HG03139 (cell line): ENCODE measurements at regions not wholly inside any gene's neighbourhood (a gene's known extent, or its start where the extent isn't known, plus 50 kb on each side); places are given as distances from the start of the nearest gene placed in this dataset.

ENCODE experiments used
- ATAC-seq: cut with Tn5 transposase; IDR thresholded peaks from one replicate; pipeline ENCODE4 v1.9.1; 2021; ENCODE audit not compliant: unreplicated experiment

GRCh38 chr14:35989736-35990135 lies 163.6 kb downstream of the BRMS1L start:
- no peak for ATAC-seq

DNA sequence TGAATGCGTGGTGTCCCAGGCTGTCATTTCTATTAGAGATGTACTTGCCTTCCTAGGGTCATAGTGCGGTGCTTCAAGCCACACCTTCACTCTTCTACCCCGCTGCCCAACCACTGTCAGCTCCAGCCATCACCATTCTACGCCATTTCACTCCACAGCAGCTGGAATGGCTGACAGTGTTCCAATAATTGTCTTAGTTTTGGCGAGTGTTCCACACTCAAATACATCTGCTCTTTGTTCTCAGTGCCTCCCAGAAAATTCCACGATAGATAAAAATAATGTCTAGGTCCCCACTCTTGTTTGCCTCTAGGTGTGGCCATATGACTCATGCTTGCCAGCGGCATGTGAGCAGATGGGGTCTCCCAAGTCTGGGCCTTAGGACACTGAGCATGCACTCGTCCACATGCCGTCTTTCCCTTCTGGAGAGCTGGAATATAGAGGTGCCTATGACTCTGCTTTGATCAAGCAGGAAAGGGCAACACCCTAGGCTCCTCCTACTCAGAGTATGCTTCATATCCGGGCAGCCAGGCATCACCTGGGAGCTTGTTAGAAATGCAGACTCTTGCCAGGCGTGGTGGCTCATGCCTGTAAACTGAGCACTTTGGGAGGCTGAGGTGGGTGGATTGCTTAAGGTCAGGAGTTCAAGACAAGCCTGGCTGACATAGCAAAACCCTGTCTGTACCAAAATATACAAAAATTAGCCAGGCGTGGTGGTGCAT lies 163.0 kb downstream of the BRMS1L start:
- no peak for ATAC-seq

- ATAC-seq = no peak
Observed at GRCh38 chr14:35988550-35988949, 162.4 kb downstream of the BRMS1L start.

GRCh38 chr14:35987731-35988130 lies 161.6 kb downstream of the BRMS1L start:
- no peak for ATAC-seq

DNA sequence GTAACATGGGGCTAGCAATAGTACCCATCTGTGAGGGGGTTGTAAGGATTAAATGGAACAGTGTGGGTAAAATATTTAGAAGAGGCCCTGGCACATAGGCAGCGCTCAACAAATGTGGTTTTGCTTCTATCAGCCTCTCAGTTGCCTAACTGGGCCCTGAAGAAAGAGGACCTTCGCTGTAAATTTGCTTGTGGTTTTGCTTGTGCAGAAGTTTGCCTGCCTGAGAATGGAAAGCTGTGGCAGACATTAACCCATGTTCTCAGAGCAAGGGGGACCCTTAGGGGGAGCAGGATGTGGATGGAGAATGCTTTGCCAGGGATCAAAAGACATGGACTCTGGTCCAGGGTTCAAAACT lies 160.1 kb downstream of the BRMS1L start:
- ATAC-seq = no peak

GRCh38 chr14:35985474-35986218 lies 159.5 kb downstream of the BRMS1L start:
- no peak for ATAC-seq

DNA sequence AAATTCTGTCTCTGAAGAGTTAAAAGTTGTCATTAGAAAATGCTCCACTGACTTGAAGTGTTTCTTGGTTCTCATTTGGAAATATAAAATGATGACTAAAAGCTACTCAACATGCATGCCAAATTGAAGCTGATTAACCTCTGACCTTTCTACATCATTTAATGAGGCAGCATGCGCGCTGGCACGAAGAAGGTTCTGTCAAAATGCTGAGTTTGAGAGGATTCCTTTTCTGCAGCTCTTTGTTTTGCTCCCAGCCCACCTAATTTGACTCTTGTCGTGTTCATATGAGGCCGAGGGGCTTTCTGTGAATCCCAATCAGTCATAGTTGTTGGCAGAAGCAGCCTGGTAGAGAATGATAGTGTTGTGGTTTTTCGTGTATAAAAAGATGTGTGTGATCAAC lies 153.4 kb downstream of the BRMS1L start:
- no peak for ATAC-seq

DNA sequence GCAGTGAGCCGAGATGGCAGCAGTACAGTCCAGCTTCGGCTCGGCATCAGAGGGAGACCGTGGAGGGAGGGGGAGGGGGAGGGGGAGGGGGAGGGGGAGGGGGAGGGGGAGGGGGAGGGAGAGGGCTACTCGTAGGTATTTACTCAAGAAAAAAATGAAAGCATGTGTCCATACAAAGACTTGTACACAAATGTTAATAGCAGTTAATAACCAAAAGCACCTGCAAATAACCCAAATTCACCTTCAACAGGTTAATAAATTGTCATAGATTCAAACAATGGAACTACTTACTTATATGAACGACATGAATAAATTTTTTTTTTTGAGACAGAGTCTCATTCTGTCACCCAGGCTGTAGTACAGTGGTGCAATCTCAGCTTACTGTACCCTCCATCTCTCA lies 152.4 kb downstream of the BRMS1L start:
- ATAC-seq = no peak

- ATAC-seq = no peak
Observed at GRCh38 chr14:35975814-35976213, 149.7 kb downstream of the BRMS1L start.

DNA sequence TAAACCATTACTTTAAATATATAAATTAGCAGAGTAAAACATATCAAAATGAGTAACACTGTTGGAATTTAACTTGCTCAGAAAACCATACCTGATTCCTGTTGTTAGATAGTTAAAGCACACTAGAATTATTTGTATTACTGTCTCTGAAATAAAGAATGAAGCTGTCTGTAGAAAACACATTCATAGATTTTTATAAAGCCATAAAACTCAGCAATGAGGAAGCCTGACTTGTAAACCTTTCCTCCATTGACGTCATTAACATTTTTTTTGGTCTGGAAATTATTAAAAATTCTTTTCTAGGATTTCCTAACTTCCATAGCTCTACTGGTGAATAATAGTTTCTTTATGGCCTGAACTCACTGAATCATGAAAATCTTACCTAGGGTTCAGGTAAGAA lies 147.6 kb downstream of the BRMS1L start:
- ATAC-seq = no peak

DNA sequence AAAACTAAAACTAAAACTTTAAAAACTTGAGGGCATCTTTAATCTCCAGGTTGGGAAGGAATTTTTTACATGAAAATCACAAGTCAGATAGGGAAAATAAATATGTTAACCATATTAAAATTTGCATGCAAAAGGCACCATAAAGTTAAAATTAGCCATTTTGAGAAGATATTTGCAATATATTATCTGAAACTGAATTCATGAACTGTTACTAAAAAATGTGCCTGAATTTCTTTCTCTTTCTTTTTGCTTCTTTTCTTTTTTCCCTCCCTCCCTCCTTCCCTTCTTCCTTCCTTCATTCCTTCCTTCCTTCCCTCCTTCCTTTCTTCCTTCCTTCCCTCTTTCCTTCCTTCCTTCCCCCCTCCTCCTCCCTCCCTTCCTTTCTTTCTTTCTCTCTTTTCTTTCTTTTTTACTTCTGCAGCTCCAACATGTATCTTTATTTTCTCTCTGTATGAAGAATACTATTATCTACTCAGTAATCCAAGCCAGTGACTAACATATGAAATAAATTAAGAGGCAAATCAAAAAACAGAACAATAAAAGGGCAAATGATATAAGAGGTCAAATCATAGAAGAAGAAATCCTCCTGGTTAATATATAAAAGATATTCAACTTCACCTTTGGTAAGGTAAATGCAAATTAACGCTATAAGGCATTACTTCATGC lies 146.0 kb downstream of the BRMS1L start:
- ATAC-seq = no peak

- no peak for ATAC-seq
Observed at GRCh38 chr14:35969310-35969709, 143.2 kb downstream of the BRMS1L start.

DNA sequence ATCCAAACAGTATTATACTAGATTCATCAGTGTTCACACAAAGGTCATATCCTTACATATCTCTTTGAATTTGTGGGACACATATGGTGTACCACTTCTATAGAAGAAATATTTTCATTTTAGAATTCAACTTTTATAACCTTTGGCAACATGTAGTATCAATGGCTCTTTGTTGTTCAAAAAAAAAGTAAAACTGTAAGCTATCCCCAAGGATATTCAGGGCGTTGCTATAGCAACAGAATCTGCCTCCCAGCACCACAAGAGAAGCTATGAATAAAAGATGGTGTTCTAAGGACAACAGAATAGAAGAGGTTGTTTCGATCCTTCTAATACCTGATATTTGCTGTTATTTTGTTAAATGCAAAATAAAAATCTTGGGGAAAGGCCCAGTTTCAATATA lies 139.3 kb downstream of the BRMS1L start:
- ATAC-seq = no peak

GRCh38 chr14:35964697-35965286 lies 138.7 kb downstream of the BRMS1L start:
- no peak for ATAC-seq

GRCh38 chr14:35963209-35963608 lies 137.1 kb downstream of the BRMS1L start:
- peak; percentile 67 for ATAC-seq

GRCh38 chr14:35961697-35962274 lies 135.6 kb downstream of the BRMS1L start:
- ATAC-seq = no peak

GRCh38 chr14:35959835-35960234 lies 133.7 kb downstream of the BRMS1L start:
- ATAC-seq = no peak

GRCh38 chr14:35958499-35958898 lies 132.4 kb downstream of the BRMS1L start:
- ATAC-seq = no peak

DNA sequence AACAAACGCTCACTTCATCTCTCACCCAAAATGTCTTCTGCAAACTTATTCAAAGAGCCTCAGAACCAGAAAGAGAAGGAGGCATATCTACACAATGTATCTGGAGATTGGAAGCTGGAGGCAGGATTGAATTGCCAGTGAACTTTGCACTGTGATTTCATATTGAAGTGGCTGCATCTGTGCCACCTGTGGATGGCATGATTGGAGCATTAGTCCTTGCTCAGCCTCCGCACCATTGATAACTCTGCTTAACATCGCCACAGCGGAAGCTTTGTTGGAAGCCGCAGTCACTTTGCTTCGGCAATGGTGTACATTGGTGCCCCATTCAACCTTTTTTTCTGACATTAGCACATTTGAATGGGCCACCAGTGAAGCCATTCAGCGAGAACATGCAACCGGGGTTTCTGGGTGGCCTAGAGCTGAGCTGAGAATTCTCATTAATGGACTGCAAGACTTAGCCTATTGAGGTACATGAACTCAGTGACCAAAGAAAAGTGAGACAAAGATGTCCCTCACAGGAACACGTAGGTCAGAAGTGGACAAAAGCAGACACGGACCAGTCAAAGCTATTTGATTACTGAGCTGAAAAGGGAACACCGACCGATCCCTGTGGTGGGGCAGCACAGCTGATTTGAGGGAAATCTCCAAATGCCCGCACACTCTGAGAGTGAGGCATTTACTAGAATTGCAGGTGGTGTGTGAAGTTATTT lies 130.4 kb downstream of the BRMS1L start:
- ATAC-seq = no peak

DNA sequence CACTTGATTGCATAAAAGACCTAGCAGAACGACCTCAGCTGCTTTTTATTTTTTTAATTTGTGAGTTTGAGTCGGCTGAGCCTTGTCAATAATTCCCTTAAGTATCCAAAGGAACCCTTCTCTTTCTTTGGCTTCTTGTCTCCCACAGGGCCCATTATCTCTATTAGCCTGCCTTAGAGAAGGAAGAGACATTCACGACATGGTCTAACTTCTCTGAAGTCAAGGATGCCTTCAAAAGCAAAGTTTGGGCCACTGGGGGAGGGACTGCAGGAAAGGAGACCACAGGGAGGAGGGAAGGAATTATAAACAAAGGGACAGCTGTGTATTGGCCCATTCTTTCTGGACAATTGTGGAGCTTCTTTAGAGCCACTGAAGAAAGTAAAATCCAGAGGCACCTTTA lies 126.4 kb downstream of the BRMS1L start:
- ATAC-seq = no peak
